ENCODE measurements at regions not wholly inside any gene's neighbourhood (a gene's known extent, or its start where the extent isn't known, plus 50 kb on each side); places are given as distances from the start of the nearest gene placed in this dataset.
"Not testable (repeated sequence)": the region's sequence is repeated elsewhere in the genome, so short reads cannot be mapped to it uniquely, and the experiment has no call there.

DNA sequence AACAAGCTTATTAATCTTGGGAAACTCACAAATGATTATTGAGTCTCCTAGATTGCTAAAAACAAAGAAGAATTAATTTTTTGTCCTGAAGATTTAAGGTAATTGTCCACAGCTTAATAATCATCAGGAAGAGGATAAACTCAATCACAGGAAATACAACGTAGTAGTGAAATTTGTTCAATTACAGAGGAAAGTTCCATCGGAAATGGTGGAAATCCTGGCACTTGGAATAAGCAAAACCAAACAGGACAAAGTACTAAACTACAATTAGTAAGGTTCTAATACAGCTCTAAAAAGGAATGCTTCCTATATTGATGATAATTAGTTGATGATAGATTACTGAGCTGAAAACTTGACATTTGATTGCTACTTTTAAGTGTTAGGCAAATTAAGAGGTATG is 485.4 kb downstream of the USP25 start:
- Histone ChIP-seq H3K27me3 (ENCODE audit: control insufficient read depth, insufficient read depth, low read length) (no peaks in the 10 kb centered on the region), H3K36me3 (ENCODE audit: control insufficient read depth, insufficient read depth, low read length) (no peaks in the 10 kb centered on the region)

GRCh38 chr21:16215663-16216183 is 485.9 kb downstream of the USP25 start:
- no peak for DNase-seq (ENCODE audit: low read depth)
- Histone ChIP-seq H3K36me3 (ENCODE audit: control insufficient read depth, insufficient read depth, low read length) (no peaks in the 10 kb centered on the region), H3K4me3 (ENCODE audit: low read depth, low read length) (no peak overlapping the region), H3K27me3 (ENCODE audit: control insufficient read depth, insufficient read depth, low read length) (no peaks in the 10 kb centered on the region)
- no peak for TF ChIP-seq CTCF (IDR thresholded peaks at IDR 0.05; ENCODE audit: insufficient read depth, low read length, poor library complexity, severe bottlenecking)

More for the DNA sequence above, 485.4 kb downstream of the USP25 start:
- no peak overlapping the region for H3K4me3 ChIP-seq (ENCODE audit: low read depth, low read length)
- DNase-seq (ENCODE audit: low read depth) = no peak
- TF ChIP-seq CTCF (IDR thresholded peaks at IDR 0.05; ENCODE audit: insufficient read depth, low read length, poor library complexity, severe bottlenecking) = no peak

GRCh38 chr21:16216288-16216962 is 486.6 kb downstream of the USP25 start:
- no peak overlapping the region for H3K4me3 ChIP-seq (ENCODE audit: low read depth, low read length)
- DNase-seq (ENCODE audit: low read depth) = no peak
- no peaks in the 10 kb centered on the region for H3K27me3 ChIP-seq (ENCODE audit: control insufficient read depth, insufficient read depth, low read length)
- no peak for TF ChIP-seq CTCF (IDR thresholded peaks at IDR 0.05; ENCODE audit: insufficient read depth, low read length, poor library complexity, severe bottlenecking)
- H3K36me3 ChIP-seq (ENCODE audit: control insufficient read depth, insufficient read depth, low read length) = no peaks in the 10 kb centered on the region

DNA sequence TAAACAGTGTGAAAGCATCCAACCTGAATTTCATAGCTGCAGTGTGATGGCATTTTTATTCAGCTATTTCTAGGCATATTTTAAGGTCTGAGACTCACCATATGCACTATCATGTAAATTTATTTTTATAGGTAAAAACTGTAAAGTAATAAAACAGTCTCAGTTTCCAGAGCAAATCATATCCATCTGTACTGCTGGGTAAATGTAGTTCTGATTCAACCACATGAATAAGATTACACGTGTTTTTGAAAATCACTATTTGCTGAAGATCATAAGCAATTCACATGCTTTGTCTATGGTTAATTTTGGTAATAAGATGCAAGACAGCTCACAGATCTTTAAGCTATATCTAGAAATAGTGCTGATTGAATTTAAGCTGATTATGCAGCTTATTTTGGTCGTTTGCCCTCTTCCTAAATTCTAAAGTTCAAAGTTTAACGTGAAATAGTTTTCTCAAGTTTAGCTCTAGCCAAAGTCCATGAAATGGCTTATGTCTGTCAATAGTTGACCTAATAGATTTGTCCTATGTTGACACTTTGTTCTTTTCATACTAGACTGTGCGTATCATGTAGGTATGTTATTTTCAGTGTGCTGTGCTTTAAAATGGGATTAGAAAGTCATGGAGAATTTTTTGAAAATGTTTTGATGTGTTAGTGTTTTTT is 489.0 kb downstream of the USP25 start:
- TF ChIP-seq CTCF (IDR thresholded peaks at IDR 0.05; ENCODE audit: insufficient read depth, low read length, poor library complexity, severe bottlenecking) = no peak
- no peaks in the 10 kb centered on the region for H3K36me3 ChIP-seq (ENCODE audit: control insufficient read depth, insufficient read depth, low read length)
- H3K27me3 ChIP-seq (ENCODE audit: control insufficient read depth, insufficient read depth, low read length) = no peaks in the 10 kb centered on the region
- DNase-seq (ENCODE audit: low read depth) = no peak
- no peak overlapping the region for H3K4me3 ChIP-seq (ENCODE audit: low read depth, low read length)

GRCh38 chr21:16224756-16225155 is 495.0 kb downstream of the USP25 start:
- not testable (repeated sequence) for DNase-seq (ENCODE audit: low read depth); H3K36me3 ChIP-seq (ENCODE audit: control insufficient read depth, insufficient read depth, low read length); H3K4me3 ChIP-seq (ENCODE audit: low read depth, low read length); H3K27me3 ChIP-seq (ENCODE audit: control insufficient read depth, insufficient read depth, low read length)

GRCh38 chr21:16239659-16240265 is 510.0 kb downstream of the USP25 start:
- Histone ChIP-seq H3K4me3 (ENCODE audit: low read depth, low read length) (no peak overlapping the region), H3K27me3 (ENCODE audit: control insufficient read depth, insufficient read depth, low read length) (no peaks in the 10 kb centered on the region), H3K36me3 (ENCODE audit: control insufficient read depth, insufficient read depth, low read length) (no peaks in the 10 kb centered on the region)
- no peak for TF ChIP-seq CTCF (IDR thresholded peaks at IDR 0.05; ENCODE audit: insufficient read depth, low read length, poor library complexity, severe bottlenecking)
- no peak for DNase-seq (ENCODE audit: low read depth)
